ENCODE measurements at regions not wholly inside any gene's neighbourhood (a gene's known extent, or its start where the extent isn't known, plus 50 kb on each side); places are given as distances from the start of the nearest gene placed in this dataset.

DNA sequence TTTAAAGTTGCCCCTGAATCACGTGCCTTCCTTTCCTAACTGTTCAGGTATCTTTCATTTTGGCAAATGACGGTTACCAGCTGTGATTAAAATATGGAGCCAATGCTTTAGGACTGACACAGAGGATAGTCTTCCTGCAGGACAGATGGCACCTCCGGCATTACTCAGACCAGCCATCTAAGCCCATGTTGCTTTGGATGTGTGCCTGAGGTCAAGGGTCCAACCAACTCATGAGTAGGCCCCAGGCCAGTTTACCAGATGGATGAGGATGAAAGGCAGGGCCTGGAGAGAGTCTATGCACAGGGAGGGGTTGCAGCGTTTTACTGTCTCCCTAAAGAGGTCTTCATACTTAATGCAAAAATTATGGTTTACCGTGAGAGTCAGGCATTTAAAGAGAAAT, 174.0 kb upstream of the GATB start:
- H3K9me2 ChIP-seq (ENCODE audit: insufficient read depth): no peaks in the 10 kb centered on the region
- DNase-seq (ENCODE audit: low read depth, low spot score) (no peak), ATAC-seq (no peak)
- no peak overlapping the region for H3K4me3 ChIP-seq (replicated peaks in 1 of 2; ENCODE audit: low read depth in 1 of 2, low read length in 2 of 2)
- TF ChIP-seq POLR2AphosphoS5 (IDR thresholded peaks at IDR 0.05; ENCODE audit: low read depth, low read length) (no peak), SRF (IDR thresholded peaks at IDR 0.05; ENCODE audit: low read depth) (no peak), ZFX (IDR thresholded peaks at IDR 0.05) (no peak), CBX3 (IDR thresholded peaks at IDR 0.05; ENCODE audit: low read depth) (no peak), RAD21 (IDR thresholded peaks at IDR 0.05; ENCODE audit: low read depth) (no peak), POLR2A (IDR thresholded peaks at IDR 0.05; ENCODE audit: borderline replicate concordance, extremely low read depth, insufficient read depth, insufficient read length) (no peak), SIN3A (IDR thresholded peaks at IDR 0.05; ENCODE audit: low read depth) (no peak), EGR1 (IDR thresholded peaks at IDR 0.05; ENCODE audit: low read depth) (no peak), CEBPB (IDR thresholded peaks at IDR 0.05; ENCODE audit: low read depth) (no peak), YY1 (IDR thresholded peaks at IDR 0.05; ENCODE audit: extremely low read depth, insufficient replicate concordance, low read depth, low read length) (no peak), ELF1 (IDR thresholded peaks at IDR 0.05; ENCODE audit: borderline replicate concordance, low read depth) (no peak), EZH2phosphoT487 (IDR thresholded peaks at IDR 0.05; ENCODE audit: borderline replicate concordance) (no peak), JUND (IDR thresholded peaks at IDR 0.05) (no peak), FOSL1 (IDR thresholded peaks at IDR 0.05; ENCODE audit: low read depth) (no peak), EZH2 (IDR thresholded peaks at IDR 0.05) (no peak), TCF7L2 (IDR thresholded peaks at IDR 0.05; ENCODE audit: borderline replicate concordance, extremely low read depth, insufficient read depth, insufficient read length) (no peak)
- TF ChIP-seq, protein P1, sequence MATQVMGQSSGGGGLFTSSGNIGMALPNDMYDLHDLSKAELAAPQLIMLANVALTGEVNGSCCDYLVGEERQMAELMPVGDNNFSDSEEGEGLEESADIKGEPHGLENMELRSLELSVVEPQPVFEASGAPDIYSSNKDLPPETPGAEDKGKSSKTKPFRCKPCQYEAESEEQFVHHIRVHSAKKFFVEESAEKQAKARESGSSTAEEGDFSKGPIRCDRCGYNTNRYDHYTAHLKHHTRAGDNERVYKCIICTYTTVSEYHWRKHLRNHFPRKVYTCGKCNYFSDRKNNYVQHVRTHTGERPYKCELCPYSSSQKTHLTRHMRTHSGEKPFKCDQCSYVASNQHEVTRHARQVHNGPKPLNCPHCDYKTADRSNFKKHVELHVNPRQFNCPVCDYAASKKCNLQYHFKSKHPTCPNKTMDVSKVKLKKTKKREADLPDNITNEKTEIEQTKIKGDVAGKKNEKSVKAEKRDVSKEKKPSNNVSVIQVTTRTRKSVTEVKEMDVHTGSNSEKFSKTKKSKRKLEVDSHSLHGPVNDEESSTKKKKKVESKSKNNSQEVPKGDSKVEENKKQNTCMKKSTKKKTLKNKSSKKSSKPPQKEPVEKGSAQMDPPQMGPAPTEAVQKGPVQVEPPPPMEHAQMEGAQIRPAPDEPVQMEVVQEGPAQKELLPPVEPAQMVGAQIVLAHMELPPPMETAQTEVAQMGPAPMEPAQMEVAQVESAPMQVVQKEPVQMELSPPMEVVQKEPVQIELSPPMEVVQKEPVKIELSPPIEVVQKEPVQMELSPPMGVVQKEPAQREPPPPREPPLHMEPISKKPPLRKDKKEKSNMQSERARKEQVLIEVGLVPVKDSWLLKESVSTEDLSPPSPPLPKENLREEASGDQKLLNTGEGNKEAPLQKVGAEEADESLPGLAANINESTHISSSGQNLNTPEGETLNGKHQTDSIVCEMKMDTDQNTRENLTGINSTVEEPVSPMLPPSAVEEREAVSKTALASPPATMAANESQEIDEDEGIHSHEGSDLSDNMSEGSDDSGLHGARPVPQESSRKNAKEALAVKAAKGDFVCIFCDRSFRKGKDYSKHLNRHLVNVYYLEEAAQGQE (IDR thresholded peaks at IDR 0.05; ENCODE audit: low read depth): no peak
- TF ChIP-seq, protein P2, sequence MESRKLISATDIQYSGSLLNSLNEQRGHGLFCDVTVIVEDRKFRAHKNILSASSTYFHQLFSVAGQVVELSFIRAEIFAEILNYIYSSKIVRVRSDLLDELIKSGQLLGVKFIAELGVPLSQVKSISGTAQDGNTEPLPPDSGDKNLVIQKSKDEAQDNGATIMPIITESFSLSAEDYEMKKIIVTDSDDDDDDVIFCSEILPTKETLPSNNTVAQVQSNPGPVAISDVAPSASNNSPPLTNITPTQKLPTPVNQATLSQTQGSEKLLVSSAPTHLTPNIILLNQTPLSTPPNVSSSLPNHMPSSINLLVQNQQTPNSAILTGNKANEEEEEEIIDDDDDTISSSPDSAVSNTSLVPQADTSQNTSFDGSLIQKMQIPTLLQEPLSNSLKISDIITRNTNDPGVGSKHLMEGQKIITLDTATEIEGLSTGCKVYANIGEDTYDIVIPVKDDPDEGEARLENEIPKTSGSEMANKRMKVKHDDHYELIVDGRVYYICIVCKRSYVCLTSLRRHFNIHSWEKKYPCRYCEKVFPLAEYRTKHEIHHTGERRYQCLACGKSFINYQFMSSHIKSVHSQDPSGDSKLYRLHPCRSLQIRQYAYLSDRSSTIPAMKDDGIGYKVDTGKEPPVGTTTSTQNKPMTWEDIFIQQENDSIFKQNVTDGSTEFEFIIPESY (IDR thresholded peaks at IDR 0.05; ENCODE audit: extremely low read depth, insufficient replicate concordance, low read length): no peak
- TF ChIP-seq, protein P3, sequence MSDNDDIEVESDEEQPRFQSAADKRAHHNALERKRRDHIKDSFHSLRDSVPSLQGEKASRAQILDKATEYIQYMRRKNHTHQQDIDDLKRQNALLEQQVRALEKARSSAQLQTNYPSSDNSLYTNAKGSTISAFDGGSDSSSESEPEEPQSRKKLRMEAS (IDR thresholded peaks at IDR 0.05): no peak
- H4K20me1 ChIP-seq (ENCODE audit: insufficient read depth): no peaks in the 10 kb centered on the region
- no TSS peak for BruUV-seq (replicated peaks)
- ChIA-PET RAD21 (ENCODE audit: low non-redundant PET in 1 of 2, low total read pairs in 2 of 2, uncharacterized antibody in 2 of 2, unreplicated experiment in 2 of 2) (no interaction called here), CTCF (no interaction called here), POLR2A (no interaction called here)
- no peaks in the 10 kb centered on the region for H3K36me3 ChIP-seq (ENCODE audit: control insufficient read depth in 1 of 2, insufficient read depth in 2 of 2, low read length in 2 of 2)
- H3K4me1 ChIP-seq (ENCODE audit: control insufficient read depth in 1 of 2, insufficient read depth in 2 of 2, low read length in 2 of 2): no peaks in the 10 kb centered on the region
- no peak overlapping the region for H3K27ac ChIP-seq (ENCODE audit: low read depth, low read length)
- no peak overlapping the region for H3K4me2 ChIP-seq (ENCODE audit: low read length)
- intact Hi-C loops (cut with micrococcal nuclease): no loop called here
- H3K9me3 ChIP-seq (ENCODE audit: control insufficient read depth in 1 of 2, insufficient read depth in 1 of 2, low read depth in 1 of 2, low read length in 2 of 2): no peaks in the 10 kb centered on the region
- H3K9ac ChIP-seq (ENCODE audit: low read length): no peak overlapping the region
- H3K79me2 ChIP-seq (ENCODE audit: insufficient read depth, low read length): no peaks in the 10 kb centered on the region
- H2AFZ ChIP-seq (ENCODE audit: low read depth, low read length, poor library complexity, severe bottlenecking): no peak overlapping the region
- no peaks in the 10 kb centered on the region for H3K27me3 ChIP-seq (ENCODE audit: insufficient read depth, low read length)
